ENCODE measurements at regions not wholly inside any gene's neighbourhood (a gene's known extent, or its start where the extent isn't known, plus 50 kb on each side); places are given as distances from the start of the nearest gene placed in this dataset.

GRCh38 chr10:29127731-29128130 lies 161.1 kb upstream of the LYZL1 start:
- Histone ChIP-seq H3K9me3 (ENCODE audit: control insufficient read depth in 4 of 4, low read length in 3 of 4) (no peaks in the 10 kb centered on the region), H3K27ac (ENCODE audit: low read depth in 1 of 2, low read length in 2 of 2) (no peak overlapping the region), H3K27me3 (ENCODE audit: control insufficient read depth in 4 of 4, insufficient read depth in 4 of 4, low read length in 3 of 4) (no peaks in the 10 kb centered on the region), H3K36me3 (ENCODE audit: control insufficient read depth in 4 of 4, insufficient read depth in 3 of 4, low read depth in 1 of 4, low read length in 3 of 4) (no peaks in the 10 kb centered on the region), H3K4me3 (ENCODE audit: low read depth in 1 of 3, low read length in 3 of 3) (no peak overlapping the region), H3K4me1 (ENCODE audit: control insufficient read depth in 4 of 4, insufficient read depth in 4 of 4, low read length in 3 of 4) (peaks cover 0 to 10% (median 6%) of the 10 kb centered on the region in 4 donors), H3K9ac (ENCODE audit: low read depth in 1 of 2, low read length in 2 of 2) (no peak overlapping the region)
- TF ChIP-seq SP1 (IDR thresholded peaks at IDR 0.05) (no peak), RXRA (IDR thresholded peaks at IDR 0.05) (no peak), CTCF (IDR thresholded peaks at IDR 0.05; ENCODE audit: low read depth, low read length, missing input control) (no peak), HNF4G (IDR thresholded peaks at IDR 0.05) (no peak), EGR1 (IDR thresholded peaks at IDR 0.05; ENCODE audit: low read depth in 2 of 2) (no peak), JUND (IDR thresholded peaks at IDR 0.05) (no peak), FOXA1 (IDR thresholded peaks at IDR 0.05) (no peak), ATF3 (IDR thresholded peaks at IDR 0.05) (no peak), MAX (IDR thresholded peaks at IDR 0.05) (no peak), REST (IDR thresholded peaks at IDR 0.05) (no peak), RAD21 (IDR thresholded peaks at IDR 0.05) (no peak), FOXA2 (IDR thresholded peaks at IDR 0.05) (no peak), ZBTB33 (IDR thresholded peaks at IDR 0.05) (no peak), TAF1 (conservative IDR thresholded peaks at IDR 0.05) (no peak), HNF4A (conservative IDR thresholded peaks at IDR 0.05) (no peak), YY1 (IDR thresholded peaks at IDR 0.05) (no peak), NR2F2 (IDR thresholded peaks at IDR 0.05) (no peak)
- DNase-seq (ENCODE audit: low spot score), result no peak
- WGBS, result 32% methylated on average over 3 of the region's 3 CpGs

- Histone ChIP-seq H3K36me3 (ENCODE audit: control insufficient read depth in 4 of 4, insufficient read depth in 3 of 4, low read depth in 1 of 4, low read length in 3 of 4) (no peaks in the 10 kb centered on the region), H3K4me3 (ENCODE audit: low read depth in 1 of 3, low read length in 3 of 3) (no peak overlapping the region), H3K9ac (ENCODE audit: low read depth in 1 of 2, low read length in 2 of 2) (no peak overlapping the region), H3K27ac (ENCODE audit: low read depth in 1 of 2, low read length in 2 of 2) (no peak overlapping the region), H3K9me3 (ENCODE audit: control insufficient read depth in 4 of 4, low read length in 3 of 4) (no peaks in the 10 kb centered on the region), H3K27me3 (ENCODE audit: control insufficient read depth in 4 of 4, insufficient read depth in 4 of 4, low read length in 3 of 4) (no peaks in the 10 kb centered on the region), H3K4me1 (ENCODE audit: control insufficient read depth in 4 of 4, insufficient read depth in 4 of 4, low read length in 3 of 4) (peaks cover 0 to 10% (median 6%) of the 10 kb centered on the region in 4 donors)
- no peak for DNase-seq (ENCODE audit: low spot score)
- WGBS, result 12% methylated on average over 1 of the region's 1 CpG
- TF ChIP-seq NR2F2 (IDR thresholded peaks at IDR 0.05), result no peak
- peak; percentile 56 to 57 for TF ChIP-seq HNF4A (conservative IDR thresholded peaks at IDR 0.05)
- no peak for TF ChIP-seq EGR1 (IDR thresholded peaks at IDR 0.05; ENCODE audit: low read depth in 2 of 2)
- no peak for TF ChIP-seq HNF4G (IDR thresholded peaks at IDR 0.05)
- peak; percentile 91 to 92 for TF ChIP-seq RAD21 (IDR thresholded peaks at IDR 0.05)
- TF ChIP-seq REST (IDR thresholded peaks at IDR 0.05), result peak; percentile 27
- TF ChIP-seq MAX (IDR thresholded peaks at IDR 0.05), result peak; percentile 34
- peak; percentile 51 for TF ChIP-seq YY1 (IDR thresholded peaks at IDR 0.05)
- no peak for TF ChIP-seq GABPA (IDR thresholded peaks at IDR 0.05 in 1 of 2, conservative IDR thresholded peaks at IDR 0.05 in 1 of 2)
- peak; percentile 92 for TF ChIP-seq FOXA2 (IDR thresholded peaks at IDR 0.05)
- peak; percentile 46 for TF ChIP-seq ATF3 (IDR thresholded peaks at IDR 0.05)
- TF ChIP-seq FOXA1 (IDR thresholded peaks at IDR 0.05), result peak; percentile 80
- peak in 1 of 2 donors; percentile 39 for TF ChIP-seq JUND (IDR thresholded peaks at IDR 0.05)
- no peak for TF ChIP-seq TAF1 (conservative IDR thresholded peaks at IDR 0.05)
These were observed 158.6 kb upstream of the LYZL1 start for GRCh38 chr10:29130190-29130673.
